ENCODE measurements at regions not wholly inside any gene's neighbourhood (a gene's known extent, or its start where the extent isn't known, plus 50 kb on each side); places are given as distances from the start of the nearest gene placed in this dataset.

DNA sequence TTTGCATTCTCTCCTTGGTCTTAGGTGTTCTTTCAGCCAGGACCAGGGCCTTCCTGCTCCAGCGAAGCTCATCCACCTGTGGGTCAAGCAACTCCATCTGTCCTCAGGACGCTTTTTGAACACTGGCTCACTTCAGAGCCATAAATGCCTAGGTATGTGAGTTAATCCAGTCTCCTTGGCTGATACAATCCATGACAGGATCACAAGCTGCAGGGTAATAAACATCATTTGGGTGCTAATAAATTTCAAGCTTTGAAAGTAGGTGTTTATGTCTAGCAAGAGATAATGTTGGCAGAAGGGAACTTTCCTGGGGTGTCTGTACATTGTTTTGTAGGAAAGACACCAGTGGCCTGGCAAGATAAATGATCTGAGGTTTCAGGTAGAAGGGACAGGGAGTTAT, 159.2 kb upstream of the TUT7 start:
- no peak for TF ChIP-seq POLR2A (IDR thresholded peaks at IDR 0.05; ENCODE audit: low read length)
- TF ChIP-seq GATA1 (IDR thresholded peaks at IDR 0.05; ENCODE audit: low read depth, low read length), result no peak

Measured in erythroblast (primary cell).